NAMALWA (cell line): ENCODE measurements at regions not wholly inside any gene's neighbourhood (a gene's known extent, or its start where the extent isn't known, plus 50 kb on each side); places are given as distances from the start of the nearest gene placed in this dataset.

Source experiments
- DNase-seq: peaks from one replicate; pipeline ENCODE4 v3.0.0-alpha.2; 2015; ENCODE audit warnings: low spot score

DNA sequence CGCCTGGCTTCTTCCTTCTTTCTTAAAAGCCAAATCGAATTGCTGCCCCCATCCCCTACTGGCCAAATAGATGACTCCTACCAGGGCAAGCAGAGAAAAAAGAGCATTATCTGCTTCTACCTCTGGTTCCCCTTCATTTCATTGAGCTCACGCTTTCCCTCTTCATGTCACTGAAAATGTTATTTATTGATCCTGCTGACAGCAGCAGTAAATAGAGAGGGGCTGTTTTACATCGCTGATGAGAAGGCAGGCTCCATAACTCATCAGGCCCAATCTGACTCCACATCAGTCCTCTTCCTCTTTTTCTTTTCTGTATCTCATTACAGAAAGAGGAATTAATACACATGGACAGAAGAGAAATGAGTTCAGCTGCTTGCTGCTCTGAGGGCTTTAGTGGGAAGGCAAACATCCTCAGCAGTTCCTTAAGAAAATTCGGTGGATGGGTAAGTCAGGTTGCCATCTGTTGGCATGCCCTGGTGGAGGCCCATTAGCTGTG, 904.1 kb downstream of the KCNMA1 start:
- no peak for DNase-seq

DNA sequence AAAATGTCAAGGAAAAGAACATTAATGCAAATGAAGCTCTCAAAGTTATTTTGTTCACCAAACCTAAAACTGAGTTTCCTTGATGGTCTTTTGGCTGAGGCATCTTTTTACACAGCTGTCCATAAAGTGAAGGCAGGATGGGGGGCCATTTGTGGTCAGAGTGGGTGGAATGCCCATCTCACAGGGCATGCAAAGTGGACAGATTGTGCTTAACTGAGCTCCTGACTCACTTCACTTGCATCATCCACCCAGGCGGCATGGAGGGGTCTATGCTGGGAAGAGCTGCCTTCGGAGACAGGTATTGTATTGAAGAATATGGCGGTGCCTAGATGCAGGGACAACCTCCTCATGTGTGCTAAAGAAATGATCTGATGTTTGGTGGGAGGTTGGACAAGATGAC, 905.3 kb downstream of the KCNMA1 start:
- no peak for DNase-seq

DNA sequence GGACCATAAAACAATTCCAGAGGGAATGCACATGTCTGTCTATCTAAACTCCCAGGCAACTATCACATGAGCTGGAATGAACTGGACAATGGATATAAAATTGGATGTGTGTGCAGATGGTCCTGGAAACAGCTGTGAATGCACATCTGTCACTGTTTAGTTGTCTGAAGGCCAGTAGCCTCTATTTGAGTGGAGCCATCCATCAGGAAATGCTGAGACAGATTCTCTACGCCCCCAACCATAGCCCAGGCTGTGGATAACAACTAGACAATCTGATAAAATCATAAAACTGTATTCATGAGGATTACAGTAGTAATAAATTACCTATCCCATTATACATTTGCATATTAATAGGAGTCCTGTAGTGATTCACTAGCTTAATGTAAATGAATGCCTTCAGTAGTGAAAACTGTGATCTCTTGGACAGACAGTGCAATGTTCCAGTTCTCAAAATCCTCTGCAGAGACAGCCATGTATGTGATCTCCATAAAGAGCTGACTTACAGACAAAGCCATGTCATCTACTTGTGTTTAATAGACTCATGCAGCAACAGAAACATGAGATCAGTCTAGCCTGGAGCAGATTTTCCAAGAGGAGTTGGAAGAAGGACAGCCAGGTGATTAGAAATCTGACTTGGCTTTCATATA, 907.6 kb downstream of the KCNMA1 start:
- no peak for DNase-seq

DNA sequence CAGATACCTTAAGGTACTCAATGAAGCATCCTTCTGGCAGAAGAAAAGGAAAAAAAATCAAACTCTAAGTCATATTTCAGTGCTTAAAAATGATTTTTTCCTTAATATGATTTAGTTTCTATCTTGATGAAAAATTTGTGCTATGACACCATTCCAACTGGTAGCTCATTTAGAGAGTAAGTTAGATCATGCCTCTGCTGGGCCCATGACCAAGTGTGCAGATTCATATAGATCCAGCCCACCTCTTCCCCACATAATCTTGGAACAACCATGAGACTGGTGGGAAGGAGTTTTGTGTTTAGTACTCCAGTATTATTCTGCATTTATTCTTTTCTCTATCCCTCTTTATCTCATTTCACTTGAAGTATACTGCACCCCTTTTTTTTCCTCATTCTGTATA, 908.3 kb downstream of the KCNMA1 start:
- DNase-seq: no peak

DNA sequence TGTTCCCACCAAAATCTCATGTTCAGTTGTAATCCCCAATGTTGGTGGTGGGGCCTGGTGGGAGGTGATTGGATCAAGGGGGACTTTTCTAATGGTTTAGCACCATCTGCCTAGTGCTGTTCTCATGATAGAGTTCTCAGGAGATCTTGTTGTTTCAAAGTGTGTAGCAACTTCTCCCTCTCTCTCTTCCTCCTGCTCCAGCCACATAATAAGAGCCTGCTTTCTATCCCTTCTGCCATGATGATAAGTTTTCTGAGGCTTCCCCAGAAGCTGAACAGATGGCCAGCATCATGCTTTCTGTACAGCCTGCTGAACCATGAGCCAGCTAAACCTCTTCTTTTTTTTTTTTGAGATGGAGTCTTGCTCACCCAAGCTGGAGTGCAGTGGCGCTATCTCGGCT, 910.6 kb downstream of the KCNMA1 start:
- no peak for DNase-seq

DNA sequence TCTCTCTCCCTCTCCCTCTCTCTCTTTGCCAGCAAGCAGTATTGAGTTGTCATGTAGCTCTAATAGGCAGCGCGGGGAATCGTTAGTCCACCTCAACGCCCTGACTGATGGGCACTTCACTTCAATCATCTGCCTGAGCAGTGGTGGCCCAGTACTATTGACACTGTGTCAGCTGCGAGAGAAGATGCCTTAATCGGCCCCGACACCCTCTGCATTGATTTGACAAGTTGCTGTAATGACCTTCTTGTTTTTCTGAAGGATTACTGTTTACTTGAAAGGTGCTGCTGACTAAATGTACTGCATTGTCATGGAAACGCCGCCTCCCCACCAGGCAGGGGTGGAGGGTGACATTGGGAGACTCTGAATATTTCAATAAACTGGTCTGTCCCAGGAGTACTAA, 913.8 kb downstream of the KCNMA1 start:
- DNase-seq: no peak

DNA sequence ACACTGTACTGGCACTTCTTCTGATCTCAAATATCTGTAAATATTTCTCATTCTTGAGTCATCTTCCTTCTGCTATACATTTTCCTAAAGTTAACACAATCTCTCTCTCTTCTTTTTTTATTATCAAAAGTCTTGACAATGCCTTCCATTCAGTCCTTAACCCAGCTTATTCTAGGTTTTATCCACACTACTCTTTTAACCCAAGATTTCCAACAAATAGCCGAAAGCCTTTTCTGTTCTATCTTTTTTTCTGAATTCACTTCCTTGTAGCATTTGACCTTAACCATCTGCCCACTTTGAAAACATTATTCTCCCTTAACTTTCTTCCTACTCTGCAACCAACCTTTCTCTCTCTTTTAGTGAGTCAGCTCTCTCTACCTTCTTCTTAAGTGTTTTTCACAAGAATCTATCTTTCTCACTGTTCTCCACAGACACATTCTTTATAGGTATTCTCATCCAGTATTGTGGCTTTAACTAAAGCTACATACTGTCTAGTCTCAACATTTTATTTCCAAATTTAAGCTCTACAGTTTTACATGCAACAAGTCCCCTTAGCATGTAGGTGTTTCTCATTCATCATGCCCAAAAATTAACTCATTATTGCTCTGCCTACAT, 915.6 kb downstream of the KCNMA1 start:
- DNase-seq: no peak

DNA sequence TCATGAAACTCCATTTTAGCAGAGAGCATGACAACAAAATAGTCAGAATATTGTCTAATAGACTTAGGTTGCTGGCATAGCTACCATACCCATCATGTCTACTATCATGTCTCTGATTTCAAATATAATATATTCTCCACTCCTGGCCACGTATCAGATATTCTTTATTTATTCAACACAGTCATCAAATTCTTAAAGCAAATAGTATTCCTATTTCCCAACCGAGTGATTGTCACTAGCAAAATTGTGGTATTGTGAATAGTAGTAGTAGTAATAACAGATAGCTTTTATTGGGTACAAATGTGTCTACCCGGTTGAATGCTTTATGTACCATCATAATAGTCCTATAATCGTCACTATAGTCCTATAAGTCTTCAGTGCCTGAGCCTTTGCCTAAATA, 918.6 kb downstream of the KCNMA1 start:
- no peak for DNase-seq

DNA sequence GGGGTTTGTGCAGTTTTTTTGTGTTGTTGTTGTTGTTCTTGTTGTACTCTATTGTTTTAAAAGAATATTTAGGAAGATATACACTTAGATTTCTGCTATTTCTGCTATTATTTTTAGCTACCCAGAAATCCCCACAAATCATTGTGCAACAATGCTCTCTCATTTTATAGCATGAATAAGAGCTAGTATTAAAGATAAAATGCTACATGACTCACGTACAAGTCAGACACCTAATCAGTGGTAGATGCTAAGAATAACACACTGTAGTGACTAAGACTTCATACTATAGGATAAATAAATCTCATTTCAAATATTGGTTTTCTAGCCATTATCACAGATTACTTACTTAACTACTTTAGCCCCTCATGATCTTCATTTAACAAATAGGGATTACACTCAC, 920.5 kb downstream of the KCNMA1 start:
- DNase-seq: no peak

DNA sequence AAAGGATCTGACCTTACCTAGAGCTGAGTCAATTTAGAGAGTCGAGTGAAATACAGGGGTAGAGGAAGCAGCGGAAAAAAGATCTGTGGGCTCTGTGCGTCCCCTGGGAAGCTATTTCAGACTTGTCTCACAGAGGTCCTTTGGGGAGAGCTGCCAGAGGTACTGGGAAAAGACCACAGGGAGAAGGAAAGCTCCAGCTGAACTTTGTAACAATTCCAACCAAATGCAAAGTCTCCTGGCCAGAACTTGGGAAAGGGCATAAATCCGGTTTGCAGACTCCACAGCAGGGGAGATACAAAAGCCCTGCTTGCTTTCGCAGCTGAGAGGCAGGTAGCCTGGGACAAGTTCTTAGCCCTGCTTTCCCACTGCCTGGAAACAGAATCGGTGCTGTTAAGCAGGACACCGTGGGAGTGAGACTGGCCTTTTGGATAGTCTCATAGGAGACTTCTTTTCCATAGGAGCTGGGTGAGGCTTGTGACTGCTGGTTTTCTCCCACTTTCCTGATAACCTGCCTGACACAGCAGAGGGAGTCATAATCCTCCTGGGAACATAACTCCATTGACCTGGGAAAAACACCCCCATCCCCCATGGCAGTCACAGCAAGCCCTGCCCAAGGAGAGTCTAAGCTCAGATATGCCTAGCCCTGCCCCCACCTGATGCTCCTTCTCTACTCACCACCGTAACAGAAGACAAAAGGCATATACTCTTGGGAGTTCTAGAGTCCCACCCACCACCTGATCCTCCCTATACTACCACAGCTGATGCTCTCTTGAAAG, 926.2 kb downstream of the KCNMA1 start:
- no peak for DNase-seq

DNA sequence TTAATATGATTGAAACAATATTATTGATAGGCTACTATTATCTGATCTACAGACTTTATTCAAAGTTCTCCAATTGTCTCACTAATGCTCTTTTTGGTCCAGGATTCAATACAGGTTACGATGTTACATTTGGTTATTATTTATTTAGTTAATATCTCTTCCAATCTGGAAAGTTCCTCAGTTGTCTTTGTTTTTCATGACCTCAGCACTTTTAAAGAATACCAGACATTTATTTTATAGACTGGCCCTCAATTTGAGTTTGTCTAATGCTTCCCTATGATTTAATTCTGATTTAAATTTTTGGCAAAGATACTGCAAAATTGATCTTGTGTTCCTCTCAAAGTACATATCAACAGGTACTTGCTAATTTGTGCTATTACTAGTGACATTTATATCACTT, 937.4 kb downstream of the KCNMA1 start:
- DNase-seq: no peak

DNA sequence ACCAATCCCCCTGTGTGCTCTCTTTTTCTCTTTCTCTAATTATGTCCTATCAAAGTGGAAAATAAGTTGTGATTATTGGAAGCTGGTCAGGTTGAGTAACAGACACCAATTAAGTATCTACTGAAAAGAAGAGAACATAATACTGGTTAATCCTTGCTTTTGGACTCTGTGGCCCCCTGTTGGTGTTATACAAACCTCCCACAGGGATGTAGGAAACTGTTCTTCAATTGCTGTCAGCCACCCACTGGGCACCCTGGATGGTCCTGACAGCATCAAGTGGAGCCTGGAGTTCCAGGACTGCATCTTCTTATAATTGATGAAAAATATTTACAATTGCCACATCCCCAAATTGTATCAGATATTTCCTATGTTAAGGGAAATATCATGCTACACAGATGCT, 939.7 kb downstream of the KCNMA1 start:
- DNase-seq: no peak

DNA sequence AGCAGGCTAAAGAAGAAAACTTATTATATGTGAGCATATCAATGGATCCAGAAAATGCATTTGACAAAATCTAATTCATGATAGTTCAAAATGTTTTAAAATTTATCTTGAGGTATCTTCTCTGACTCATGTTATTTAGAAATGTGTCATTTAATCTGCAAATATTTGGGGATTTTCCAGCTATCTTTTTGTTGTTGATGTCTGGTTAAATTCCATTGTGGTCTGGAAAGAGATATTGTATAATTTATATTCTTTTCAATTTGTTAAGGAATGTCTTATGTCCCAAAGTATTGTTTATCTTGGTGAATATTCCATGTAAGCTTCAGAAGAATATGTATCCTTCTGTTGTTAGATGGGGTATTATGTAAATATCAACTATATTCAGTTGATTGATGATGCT, 942.5 kb downstream of the KCNMA1 start:
- DNase-seq: no peak

DNA sequence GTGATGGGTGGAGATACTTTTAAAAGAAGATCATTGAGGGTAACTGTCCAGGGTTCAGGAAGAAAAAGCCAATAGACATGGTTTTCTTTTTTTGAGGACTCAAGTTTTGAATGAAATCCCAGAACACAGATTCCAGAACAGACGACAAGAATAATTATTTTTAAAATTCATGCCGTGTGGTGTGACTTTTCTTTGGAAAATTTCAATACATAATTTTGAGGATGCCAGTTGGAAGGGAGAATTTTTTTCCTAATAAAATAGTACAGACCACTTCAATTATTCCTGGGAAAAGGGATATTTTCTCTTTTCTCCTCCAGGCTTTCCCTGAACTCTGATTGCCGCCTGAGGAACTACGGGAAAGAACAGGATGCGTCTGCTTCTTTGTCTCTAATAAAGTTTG, 951.4 kb downstream of the KCNMA1 start:
- DNase-seq: no peak

DNA sequence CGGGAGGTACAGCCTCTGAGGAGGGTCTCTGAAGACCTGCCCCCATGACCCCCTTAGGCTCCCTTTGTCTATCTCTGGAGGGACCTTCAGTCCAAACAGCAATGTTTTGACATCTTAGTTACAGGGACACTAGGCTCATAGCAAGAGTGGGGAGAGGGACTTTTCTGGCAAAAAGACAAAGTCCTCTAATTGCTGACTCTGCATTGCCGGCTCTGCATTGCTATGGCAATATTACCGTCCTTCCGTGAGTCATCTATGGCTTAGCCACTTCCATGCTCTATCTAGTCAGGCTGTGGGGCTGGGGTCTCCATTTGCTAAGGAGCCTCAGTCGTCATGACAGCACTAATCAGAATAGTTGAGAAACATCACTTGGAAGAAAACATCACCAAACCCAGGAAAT, 952.6 kb downstream of the KCNMA1 start:
- DNase-seq: no peak

DNA sequence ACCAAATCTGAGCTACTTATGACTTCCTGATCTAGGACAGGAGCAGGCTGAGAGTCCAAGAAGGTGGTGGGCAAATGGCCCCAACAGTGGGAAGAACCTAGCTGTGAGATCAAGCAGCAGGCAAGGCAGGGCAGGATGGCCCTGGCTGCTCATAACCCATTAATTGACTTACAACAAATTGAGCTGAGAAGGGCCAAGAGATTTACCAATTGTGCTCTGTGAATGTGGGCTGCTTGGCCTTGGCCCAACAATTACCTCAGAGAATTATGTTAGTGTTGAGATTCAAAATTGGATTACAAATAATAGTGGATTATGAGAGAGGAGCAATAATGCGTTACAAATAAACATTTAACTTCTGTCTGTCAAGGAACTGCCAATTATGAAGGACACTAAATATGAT, 956.5 kb downstream of the KCNMA1 start:
- DNase-seq: no peak

DNA sequence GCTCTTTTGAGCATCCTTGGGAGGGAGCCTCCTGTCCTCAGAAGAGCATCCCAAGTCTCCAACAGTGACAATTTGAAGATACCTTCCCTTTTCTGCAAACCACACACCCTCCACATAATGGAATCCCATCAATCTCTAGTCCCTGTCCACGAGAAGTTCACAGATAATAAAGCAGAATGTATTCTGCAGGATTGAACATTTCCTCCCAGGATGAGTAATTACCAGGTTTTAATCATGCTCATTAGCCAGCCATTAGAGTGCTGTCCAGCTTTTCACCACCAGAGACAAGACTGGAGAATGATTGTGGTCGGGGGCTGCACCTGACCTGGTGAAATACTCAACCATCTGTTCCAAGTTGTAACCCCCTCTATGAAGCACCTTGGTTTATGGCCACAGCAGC, 958.6 kb downstream of the KCNMA1 start:
- no peak for DNase-seq

DNA sequence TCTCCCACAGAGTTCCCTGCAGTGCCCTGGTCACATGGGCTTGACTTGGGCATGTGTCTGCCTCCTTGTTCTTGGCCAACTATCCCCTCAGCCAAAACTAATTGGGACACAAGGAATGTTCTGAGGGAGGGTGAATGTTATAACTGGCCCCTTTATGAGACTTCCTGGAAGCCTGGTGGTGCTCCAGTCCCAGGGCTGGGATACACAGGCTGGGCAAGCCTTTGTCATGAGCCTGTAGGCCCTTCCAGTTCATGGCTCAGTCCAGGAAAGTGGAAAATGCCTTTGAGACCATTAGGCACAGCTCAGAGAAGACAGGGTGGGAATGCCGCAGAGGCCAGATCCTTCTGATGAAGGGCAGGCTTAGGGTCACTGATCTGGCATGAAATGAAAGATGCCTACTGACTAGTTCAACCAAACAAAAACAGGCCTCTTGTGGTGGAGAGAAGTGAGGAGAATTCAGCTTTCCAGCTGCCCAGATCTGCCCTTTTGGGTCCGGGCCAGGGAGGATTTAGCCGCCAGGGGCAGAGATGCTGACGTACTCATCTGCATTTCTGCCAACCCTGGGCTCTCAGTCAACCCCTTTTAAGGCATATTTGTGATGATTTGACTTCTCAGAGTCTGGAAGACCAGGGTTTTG, 961.5 kb downstream of the KCNMA1 start:
- no peak for DNase-seq

DNA sequence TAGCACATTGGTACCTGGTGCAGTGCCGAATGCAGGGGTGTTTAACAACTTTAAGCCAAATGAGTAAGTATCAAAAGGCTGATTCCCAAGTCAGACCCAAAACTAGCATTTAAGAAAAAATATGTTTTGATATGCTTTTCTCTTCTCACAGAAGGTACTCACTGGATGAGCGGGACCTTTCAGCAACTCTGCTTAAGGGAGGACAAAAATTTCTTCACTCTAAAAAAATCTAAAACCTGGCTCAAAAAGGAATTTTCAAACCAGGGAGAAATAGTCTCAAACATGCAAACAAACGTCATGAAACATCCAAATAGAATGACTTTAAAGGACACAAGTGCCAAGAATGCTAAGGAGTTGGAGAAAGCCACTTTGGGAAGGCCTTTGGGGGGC, 962.1 kb downstream of the KCNMA1 start:
- no peak for DNase-seq

DNA sequence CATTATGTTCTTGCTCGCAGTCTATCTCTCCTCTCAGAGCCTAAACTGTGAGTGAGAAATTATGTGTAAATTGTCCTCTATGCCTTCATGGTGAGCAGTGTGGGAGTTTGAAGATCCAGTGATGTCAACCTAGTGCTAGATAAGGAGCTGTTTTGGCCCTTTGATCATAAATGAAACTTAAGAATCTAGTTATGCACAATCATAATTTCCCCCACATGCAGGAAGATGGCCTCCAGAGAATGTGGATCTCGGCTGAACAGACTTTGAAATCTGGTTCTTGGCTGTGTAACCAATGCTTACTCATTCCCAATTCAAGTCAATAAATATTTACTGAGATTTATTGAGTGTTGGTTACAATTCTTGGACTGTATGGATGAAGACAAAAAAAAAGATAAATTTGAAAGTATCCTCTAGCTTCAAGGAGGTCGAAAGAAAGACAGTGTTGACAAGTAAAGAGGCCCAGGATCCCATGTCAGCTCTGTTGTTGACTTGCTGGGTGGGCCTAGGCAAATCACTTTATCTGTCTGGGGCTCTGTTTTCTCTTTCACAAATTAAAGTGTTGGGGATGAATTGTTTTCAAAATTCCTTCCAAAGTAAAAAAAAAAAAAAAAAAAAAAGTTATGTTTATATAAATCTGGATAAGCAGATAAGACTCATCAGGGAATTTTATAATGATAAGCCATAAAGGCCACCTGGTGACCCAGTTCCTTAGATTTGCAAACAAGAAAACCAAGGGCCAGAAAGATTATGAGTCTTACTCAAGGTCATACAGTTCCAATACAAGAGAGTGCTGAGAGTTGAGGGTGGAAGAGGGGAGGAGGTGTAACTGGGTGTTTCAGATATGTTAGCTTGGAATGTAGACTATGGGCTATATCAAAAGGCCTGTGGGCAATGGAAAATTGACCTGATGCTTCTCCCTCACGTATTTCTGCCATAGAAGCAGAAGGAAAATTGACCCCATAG, 969.9 kb downstream of the KCNMA1 start:
- no peak for DNase-seq

DNA sequence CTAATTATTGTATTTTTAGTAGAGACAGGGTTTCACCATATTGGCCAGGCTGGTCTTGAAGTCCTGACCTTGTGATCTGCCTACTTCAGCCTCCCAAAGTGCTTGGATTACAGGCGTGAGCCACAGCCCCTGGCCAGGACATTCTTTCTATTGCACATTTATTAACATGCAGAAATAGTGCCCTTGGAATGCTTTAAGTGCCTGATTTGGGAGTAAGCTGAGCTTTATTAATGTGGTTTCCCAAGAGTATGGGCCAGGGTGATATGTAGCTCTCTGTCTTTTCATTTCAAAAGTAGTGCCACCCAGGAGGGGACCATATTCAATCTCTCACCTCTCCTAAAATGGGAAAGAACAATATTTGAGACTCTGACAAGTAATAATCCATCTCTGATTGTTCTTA, 970.7 kb downstream of the KCNMA1 start:
- DNase-seq: no peak

DNA sequence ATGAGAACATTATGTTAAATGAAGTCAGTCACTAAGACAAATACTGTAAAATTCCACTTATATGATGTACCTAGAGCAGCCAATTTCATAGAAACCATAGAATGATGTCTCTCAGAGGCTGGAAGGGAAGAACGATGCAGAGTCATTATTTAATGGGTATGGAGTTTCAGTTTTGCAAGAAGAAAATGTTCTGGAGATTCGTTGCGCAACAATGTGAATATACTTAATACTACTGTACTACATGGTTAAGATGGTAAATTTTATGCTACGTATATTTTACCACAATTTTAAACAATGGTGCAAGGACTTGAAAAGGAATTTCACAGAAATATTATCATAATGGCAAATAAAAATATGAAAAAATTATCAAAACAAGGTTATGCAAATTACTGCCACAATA, 972.6 kb downstream of the KCNMA1 start:
- DNase-seq: no peak
